Raji (cell line): ENCODE measurements at regions not wholly inside any gene's neighbourhood (a gene's known extent, or its start where the extent isn't known, plus 50 kb on each side); places are given as distances from the start of the nearest gene placed in this dataset.

Experiments
- POLR2A ChIP-seq: IDR thresholded peaks from 2 replicates; pipeline ENCODE4 v1.6.1; 2011; ENCODE audit warnings: low read depth, low read length, control low read depth; ENCODE audit not compliant: insufficient read depth

GRCh38 chr3:16114930-16115329 is 59.5 kb upstream of the GALNT15 start:
- no peak for TF ChIP-seq POLR2A

- TF ChIP-seq POLR2A: no peak
These were observed 56.1 kb upstream of the GALNT15 start for GRCh38 chr3:16118396-16118795.

- TF ChIP-seq POLR2A: no peak
These were observed 54.6 kb upstream of the GALNT15 start for GRCh38 chr3:16119887-16120286.

- TF ChIP-seq POLR2A: no peak
These were observed 53.1 kb upstream of the GALNT15 start for GRCh38 chr3:16121391-16121790.

GRCh38 chr3:16122155-16122554 is 52.3 kb upstream of the GALNT15 start:
- no peak for TF ChIP-seq POLR2A

GRCh38 chr3:16122661-16123060 is 51.8 kb upstream of the GALNT15 start:
- TF ChIP-seq POLR2A: no peak

- no peak for TF ChIP-seq POLR2A
These were observed 49.8 kb upstream of the GALNT15 start for GRCh38 chr3:16124636-16125035.
